NCI-H128 (cell line): ENCODE measurements at regions not wholly inside any gene's neighbourhood (a gene's known extent, or its start where the extent isn't known, plus 50 kb on each side); places are given as distances from the start of the nearest gene placed in this dataset.

ENCODE experiments used
- DNase-seq: peaks from one replicate; lab custom pipeline; 2025; ENCODE audit not compliant: unreplicated experiment; lab: John Stamatoyannopoulos, UW

DNA sequence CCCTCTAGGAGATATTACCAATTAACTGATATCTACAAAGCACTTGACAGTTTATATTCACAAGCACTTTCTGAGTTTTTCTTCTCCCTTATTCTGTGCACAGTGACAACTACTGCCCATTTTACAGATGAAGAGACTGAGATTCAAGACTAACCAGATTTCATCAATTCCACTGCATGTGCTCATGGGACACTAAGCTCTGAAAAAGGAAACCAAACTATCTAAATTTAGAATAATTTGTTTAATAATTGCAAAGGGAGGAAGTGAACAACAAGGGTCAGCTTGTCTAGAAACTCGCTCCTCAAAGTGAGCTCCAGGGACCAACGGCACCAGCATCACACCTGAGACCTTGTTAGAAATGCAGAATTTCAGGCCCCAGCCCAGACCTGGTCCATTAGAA is 50.8 kb upstream of the MYLIP start:
- no peak for DNase-seq

DNA sequence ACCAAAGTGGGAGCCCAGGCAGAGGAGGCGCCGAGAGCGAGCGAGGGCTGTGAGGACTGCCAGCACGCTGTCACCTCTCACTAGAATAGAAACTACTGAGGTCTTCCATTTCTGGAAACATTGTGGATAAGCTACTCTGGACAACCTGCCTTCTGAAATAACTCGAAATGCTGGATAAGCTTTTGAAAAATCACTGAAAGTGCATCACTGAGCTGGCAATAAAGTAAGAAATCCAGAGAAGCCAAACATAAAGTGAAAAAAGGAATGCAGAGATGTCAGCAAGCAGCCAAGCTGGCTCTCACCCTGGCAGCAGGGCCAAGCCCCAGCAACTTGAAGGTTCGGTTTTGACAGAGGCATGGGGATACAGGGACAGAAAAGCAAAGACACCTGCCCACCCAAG is 59.2 kb upstream of the MYLIP start:
- DNase-seq, result no peak

- DNase-seq, result no peak
These were observed 59.7 kb upstream of the MYLIP start for GRCh38 chr6:16069222-16069621.

GRCh38 chr6:16067568-16067967 is 61.3 kb upstream of the MYLIP start:
- no peak for DNase-seq

- peak; percentile 39 for DNase-seq
These were observed 64.2 kb upstream of the MYLIP start for GRCh38 chr6:16064671-16065072.

- DNase-seq, result no peak
These were observed 65.3 kb upstream of the MYLIP start for GRCh38 chr6:16063580-16063979.

DNA sequence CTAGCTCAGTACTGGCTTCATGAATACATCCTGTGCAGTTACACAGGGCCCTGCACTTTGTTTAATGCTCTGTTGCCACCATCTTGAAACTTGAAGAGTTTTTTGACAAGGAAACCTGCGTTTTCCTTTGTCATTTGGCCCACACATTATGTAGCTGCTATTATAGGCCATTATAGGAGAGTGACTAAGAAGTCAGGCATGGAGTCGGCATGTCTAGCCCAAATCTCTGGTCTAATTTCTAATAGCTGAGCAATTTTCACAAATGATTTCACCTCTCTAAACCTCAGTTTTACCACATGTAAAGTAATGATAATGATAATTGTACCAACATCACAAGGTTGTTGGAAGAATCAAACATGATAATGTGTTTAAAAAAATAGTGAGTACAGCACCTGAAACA is 67.1 kb upstream of the MYLIP start:
- no peak for DNase-seq

GRCh38 chr6:16060039-16060438 is 68.8 kb upstream of the MYLIP start:
- no peak for DNase-seq

DNA sequence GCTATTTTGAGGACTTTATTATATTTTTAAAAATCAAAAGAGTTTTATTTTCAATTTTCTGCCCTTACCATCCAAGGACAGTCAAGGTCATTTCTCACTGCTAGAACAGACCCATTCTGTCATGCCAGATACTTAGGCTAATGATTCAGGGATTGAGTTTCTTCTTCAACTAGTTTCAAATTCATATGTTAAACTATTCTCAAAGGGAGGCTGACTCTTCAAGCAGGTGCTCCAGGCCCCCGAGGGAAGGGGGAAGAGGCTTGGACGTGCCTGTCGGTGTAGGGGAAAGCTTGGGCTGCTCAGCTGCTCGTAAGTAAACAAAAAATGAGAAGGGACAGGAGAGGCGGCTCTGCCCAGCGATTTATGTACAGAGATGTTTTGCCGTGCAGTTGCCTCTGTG is 69.4 kb upstream of the MYLIP start:
- DNase-seq, result no peak

DNA sequence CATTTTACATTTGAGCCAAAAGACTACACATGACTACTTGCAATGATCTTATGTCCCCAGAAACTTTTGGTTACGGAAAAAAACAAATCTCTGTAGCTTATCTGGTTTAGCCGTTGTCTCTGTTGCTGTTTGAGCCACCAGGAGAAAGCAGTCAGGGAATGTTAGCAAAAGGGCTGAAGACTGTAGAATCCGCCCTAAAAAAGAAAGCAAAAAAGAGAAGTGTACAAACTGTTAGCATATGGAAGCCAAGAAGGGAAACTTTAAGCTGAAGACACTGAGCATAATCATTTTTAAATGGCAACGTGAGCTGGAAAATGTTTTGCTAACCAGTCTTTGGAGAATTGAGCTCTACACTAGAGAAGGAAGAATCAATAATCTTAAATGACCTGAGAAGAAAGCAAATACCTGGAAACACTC is 69.9 kb upstream of the MYLIP start:
- no peak for DNase-seq

- DNase-seq, result no peak
These were observed 70.5 kb upstream of the MYLIP start for GRCh38 chr6:16058201-16058928.

DNA sequence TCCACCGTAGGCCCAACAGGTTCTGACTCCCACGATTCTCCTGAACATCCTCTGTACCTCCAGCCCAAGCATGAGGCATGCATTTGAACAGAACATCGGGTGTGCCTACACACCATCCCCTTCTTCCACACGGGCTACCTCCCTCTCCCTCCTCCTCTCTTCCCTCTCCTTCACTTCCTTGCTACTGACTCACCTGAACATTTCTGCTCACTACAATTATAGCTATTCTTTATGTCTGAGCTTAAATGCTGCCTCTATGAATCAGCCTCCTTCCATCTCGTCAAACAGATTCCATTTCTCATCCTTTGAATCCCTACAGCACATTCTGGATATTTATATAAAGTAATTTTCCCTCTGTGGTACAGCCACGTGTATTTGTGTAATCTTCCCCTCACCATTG is 71.4 kb upstream of the MYLIP start:
- DNase-seq, result no peak

GRCh38 chr6:16056263-16056870 is 72.5 kb upstream of the MYLIP start:
- DNase-seq, result no peak

DNA sequence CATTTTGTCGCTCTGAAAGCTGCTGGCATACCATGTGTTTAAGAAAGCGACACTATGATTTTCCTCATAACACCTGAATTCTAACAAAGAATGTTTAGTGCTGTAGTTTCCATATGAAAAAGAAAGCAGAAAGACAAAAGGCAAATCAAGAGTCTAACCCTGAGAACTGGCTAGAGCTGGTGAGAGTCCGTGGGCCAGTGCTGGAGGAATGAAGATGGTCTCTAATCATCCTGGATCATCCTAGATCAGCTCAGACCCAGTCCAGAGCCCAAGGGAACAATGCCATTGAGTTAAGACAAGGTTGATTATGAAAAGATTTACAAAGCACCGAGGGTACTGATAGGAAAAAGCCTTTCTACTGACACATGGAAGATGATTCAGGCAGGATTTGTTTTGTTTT is 73.0 kb upstream of the MYLIP start:
- no peak for DNase-seq

DNA sequence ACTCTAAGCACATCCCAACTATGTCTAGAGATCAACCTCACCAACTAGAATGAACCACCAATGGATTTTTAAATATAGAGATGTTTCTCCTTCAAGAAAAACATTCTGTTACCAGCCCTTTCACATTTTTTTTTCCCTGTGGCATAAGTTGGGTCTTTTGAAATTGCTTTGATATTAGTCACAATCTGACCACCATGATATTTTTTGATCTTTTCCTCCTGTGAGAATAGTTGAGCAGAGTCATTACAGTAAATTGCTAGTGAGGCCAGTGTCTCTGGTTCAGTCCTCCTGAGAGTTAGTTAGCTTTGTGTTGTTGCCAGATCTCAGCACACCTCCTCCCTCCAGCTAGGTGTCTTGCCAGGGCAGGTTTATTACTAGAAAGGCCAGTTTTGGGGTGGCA is 79.7 kb upstream of the MYLIP start:
- DNase-seq, result no peak

GRCh38 chr6:16048221-16048620 is 80.7 kb upstream of the MYLIP start:
- DNase-seq, result no peak

GRCh38 chr6:16047435-16047990 is 81.4 kb upstream of the MYLIP start:
- no peak for DNase-seq

GRCh38 chr6:16045238-16045637 is 83.6 kb upstream of the MYLIP start:
- DNase-seq, result no peak

GRCh38 chr6:16044211-16044643 is 84.7 kb upstream of the MYLIP start:
- no peak for DNase-seq

DNA sequence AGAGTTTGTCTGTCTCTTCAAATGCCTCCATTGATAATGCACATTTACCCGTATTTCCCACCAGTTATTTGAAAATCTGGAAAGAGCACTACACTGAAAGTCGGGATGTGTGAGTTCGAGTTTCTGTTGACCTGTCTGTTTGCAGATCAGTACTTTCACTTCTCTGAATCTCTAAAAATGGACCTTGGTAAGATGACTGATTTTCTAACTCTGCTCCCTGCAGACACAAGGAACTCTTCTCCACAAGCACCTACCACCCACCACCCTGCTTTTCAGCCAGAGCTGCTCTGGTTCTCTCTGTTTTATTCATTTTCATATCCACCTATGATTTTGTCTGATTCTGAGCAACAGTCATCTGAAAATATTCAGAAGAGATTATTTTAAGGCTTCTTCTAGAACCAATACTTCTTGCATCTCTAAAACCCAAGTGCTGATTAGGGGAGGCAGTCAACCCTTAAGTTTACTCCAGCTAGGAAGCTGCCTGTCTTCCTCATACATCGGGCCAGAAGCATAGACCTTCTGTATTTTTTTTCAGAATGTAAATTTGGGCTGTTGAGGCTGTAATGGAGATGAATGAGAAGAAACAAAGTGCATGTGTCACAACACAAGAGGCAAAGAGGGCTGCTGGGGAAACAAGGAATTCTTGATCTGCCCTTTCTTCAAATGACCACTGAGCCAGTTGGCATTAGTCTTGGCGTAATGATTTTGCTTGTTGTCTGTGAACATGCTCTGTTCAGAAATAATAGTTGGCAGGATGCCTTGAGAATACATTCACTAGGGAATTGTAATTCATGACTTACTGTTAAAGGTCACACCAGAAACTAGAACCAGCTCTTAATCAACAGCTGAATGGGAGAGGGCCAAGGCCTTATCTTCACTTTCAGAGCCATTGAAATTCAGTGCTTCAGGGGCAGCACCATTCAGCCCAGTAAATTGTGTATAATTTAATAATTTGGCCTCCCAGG is 85.4 kb upstream of the MYLIP start:
- no peak for DNase-seq

DNA sequence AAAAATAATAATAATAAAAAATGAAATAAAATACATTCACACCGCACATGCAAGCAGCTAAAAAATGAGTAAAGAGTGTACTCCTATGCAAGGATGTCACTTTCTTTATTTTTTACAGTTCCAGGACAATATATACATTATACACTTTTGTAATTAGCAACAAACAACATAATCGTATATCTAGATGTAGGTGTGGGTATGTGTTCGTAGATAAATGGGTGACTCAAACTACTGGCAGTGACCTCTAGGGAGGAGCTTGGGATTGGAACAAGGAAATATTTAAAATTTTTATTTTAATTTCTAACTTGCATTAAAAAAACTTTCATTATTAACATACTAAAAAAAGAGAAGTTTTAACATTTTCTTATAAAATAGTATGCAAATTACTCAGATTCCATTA is 86.1 kb upstream of the MYLIP start:
- no peak for DNase-seq

DNA sequence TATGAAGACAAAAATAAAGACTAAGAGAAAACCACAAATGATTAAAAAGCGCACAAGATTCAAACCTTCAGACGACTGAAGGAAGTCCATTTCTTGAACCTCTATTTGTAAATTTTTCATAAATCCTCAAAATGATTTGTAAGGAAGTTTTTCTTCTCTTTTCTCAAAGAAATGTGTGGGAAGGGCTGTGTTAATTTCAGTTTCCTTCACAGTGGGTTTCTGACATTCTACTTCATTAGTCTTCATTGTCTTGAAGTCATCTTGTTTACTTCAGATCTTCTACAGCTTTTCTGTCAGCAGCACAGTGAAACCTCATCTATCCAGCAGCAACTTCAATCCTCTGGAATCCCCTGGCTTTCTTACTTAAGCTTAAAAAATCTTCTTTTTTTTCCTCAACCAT is 87.6 kb upstream of the MYLIP start:
- no peak for DNase-seq
